ENCODE measurements at regions not wholly inside any gene's neighbourhood (a gene's known extent, or its start where the extent isn't known, plus 50 kb on each side); places are given as distances from the start of the nearest gene placed in this dataset.

- H3K4me1 ChIP-seq (ENCODE audit: insufficient read depth): no peaks in the 10 kb centered on the region
- TF ChIP-seq CTCF (IDR thresholded peaks at IDR 0.05): no peak
- no peak for TF ChIP-seq EP300 (IDR thresholded peaks at IDR 0.05)
- no peak for TF ChIP-seq POLR2A (IDR thresholded peaks at IDR 0.05)
- H3K4me3 ChIP-seq: no peak overlapping the region
- no peaks in the 10 kb centered on the region for H3K9me3 ChIP-seq
- no peak overlapping the region for H3K27ac ChIP-seq
- no peaks in the 10 kb centered on the region for H3K36me3 ChIP-seq
- intact Hi-C loops (cut with DNase I): loop anchor here in 2 of 4 donors (5.0 to 10.0 kb wide), 2 partner anchors 152 to 185 kb away; no protein-coding TSS in a partner anchor
- H3K27me3 ChIP-seq: no peaks in the 10 kb centered on the region
- 27 to 50% (median 33%) methylated on average over 1 of the region's 1 CpG for WGBS, 3 donors
- no peak for DNase-seq
These were observed 155.2 kb upstream of the BMPER start for GRCh38 chr7:33750177-33750576.

GRCh38 chr7:33751443-33751842, 153.9 kb upstream of the BMPER start:
- TF ChIP-seq EP300 (IDR thresholded peaks at IDR 0.05) (no peak), POLR2A (IDR thresholded peaks at IDR 0.05) (no peak), CTCF (IDR thresholded peaks at IDR 0.05) (no peak)
- H3K4me3 ChIP-seq: no peak overlapping the region
- no peaks in the 10 kb centered on the region for H3K9me3 ChIP-seq
- H3K27me3 ChIP-seq: no peaks in the 10 kb centered on the region
- no peak for DNase-seq
- WGBS, 3 donors: 85 to 89% (median 85%) methylated on average over 1 of the region's 1 CpG
- no peak overlapping the region for H3K27ac ChIP-seq
- intact Hi-C loops (cut with DNase I): loop anchor here in 2 of 4 donors (5.0 to 10.0 kb wide), 2 partner anchors 151 to 183 kb away; no protein-coding TSS in a partner anchor
- peaks cover 3% of the 10 kb centered on the region for H3K4me1 ChIP-seq (ENCODE audit: insufficient read depth)
- no peaks in the 10 kb centered on the region for H3K36me3 ChIP-seq

- H3K27me3 ChIP-seq: no peaks in the 10 kb centered on the region
- H3K36me3 ChIP-seq: no peaks in the 10 kb centered on the region
- intact Hi-C loops (cut with DNase I): loop anchor here in 2 of 4 donors (5.0 to 10.0 kb wide), 2 partner anchors 148 to 181 kb away; no protein-coding TSS in a partner anchor
- H3K9me3 ChIP-seq: no peaks in the 10 kb centered on the region
- peaks cover 3% of the 10 kb centered on the region for H3K4me1 ChIP-seq (ENCODE audit: insufficient read depth)
- no peak for TF ChIP-seq POLR2A (IDR thresholded peaks at IDR 0.05)
- TF ChIP-seq EP300 (IDR thresholded peaks at IDR 0.05): no peak
- no peak for TF ChIP-seq CTCF (IDR thresholded peaks at IDR 0.05)
- H3K4me3 ChIP-seq: no peak overlapping the region
- H3K27ac ChIP-seq: no peak overlapping the region
- no peak for DNase-seq
- 44 to 60% (median 52%) methylated on average over 6 of the region's 6 CpGs for WGBS, 3 donors
These were observed 151.3 kb upstream of the BMPER start for GRCh38 chr7:33753881-33754525.

- TF ChIP-seq POLR2A (IDR thresholded peaks at IDR 0.05) (no peak), EP300 (IDR thresholded peaks at IDR 0.05) (no peak), CTCF (IDR thresholded peaks at IDR 0.05) (no peak)
- no peaks in the 10 kb centered on the region for H3K27me3 ChIP-seq
- intact Hi-C loops (cut with DNase I): loop anchor here in 2 of 4 donors (5.0 to 10.0 kb wide), 2 partner anchors 147 to 180 kb away; no protein-coding TSS in a partner anchor
- H3K4me3 ChIP-seq: no peak overlapping the region
- peaks cover 3% of the 10 kb centered on the region for H3K4me1 ChIP-seq (ENCODE audit: insufficient read depth)
- no peak for DNase-seq
- no peaks in the 10 kb centered on the region for H3K9me3 ChIP-seq
- no peaks in the 10 kb centered on the region for H3K36me3 ChIP-seq
- no peak overlapping the region for H3K27ac ChIP-seq
- WGBS, 3 donors: 57 to 65% (median 65%) methylated on average over 15 of the region's 15 CpGs
These were observed 150.1 kb upstream of the BMPER start for GRCh38 chr7:33754933-33755928.
